A673 (cell line): ENCODE measurements at regions not wholly inside any gene's neighbourhood (a gene's known extent, or its start where the extent isn't known, plus 50 kb on each side); places are given as distances from the start of the nearest gene placed in this dataset.

Source experiments
- EZH2 ChIP-seq: fragments of 200-600 bp; sonication (generic); IDR thresholded peaks from 2 replicates; pipeline ENCODE4 v1.6.1; 2017; ENCODE audit warnings: borderline replicate concordance, low read depth, mild to moderate bottlenecking, mixed read lengths, antibody characterized with exemption, low read length; ENCODE audit not compliant: poor library complexity, severe bottlenecking
- TF ChIP-seq, protein P1 (sequence below): fragments of 300-800, 200-600 bp; sonication (generic); conservative IDR thresholded peaks from 2 replicates; pipeline ENCODE4 v1.5.1; 2017; ENCODE audit warnings: low read depth, mild to moderate bottlenecking, antibody characterized with exemption, low read length, moderate library complexity, mixed read lengths

DNA sequence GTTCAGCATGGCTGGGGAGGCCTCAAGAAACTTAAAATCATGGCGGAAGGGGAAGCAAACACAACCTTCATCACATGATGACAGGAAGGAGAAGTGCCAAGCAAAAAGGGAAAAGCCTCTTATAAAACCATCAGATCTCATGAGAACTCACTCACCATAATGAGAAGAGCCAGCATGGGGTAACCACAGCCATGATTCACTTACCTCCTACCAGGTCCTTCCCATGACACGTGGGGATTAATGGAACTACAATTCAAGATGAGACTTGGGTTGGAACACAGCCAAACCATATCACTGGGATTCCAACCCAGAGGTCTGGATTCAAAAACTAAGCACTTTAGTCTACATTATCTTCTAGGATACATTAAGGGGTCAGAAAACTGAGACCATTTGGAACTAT is 609.6 kb upstream of the SPANXN1 start:
- TF ChIP-seq, protein P1, sequence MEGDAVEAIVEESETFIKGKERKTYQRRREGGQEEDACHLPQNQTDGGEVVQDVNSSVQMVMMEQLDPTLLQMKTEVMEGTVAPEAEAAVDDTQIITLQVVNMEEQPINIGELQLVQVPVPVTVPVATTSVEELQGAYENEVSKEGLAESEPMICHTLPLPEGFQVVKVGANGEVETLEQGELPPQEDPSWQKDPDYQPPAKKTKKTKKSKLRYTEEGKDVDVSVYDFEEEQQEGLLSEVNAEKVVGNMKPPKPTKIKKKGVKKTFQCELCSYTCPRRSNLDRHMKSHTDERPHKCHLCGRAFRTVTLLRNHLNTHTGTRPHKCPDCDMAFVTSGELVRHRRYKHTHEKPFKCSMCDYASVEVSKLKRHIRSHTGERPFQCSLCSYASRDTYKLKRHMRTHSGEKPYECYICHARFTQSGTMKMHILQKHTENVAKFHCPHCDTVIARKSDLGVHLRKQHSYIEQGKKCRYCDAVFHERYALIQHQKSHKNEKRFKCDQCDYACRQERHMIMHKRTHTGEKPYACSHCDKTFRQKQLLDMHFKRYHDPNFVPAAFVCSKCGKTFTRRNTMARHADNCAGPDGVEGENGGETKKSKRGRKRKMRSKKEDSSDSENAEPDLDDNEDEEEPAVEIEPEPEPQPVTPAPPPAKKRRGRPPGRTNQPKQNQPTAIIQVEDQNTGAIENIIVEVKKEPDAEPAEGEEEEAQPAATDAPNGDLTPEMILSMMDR, result no peak
- no peak for TF ChIP-seq EZH2
